ENCODE measurements at regions not wholly inside any gene's neighbourhood (a gene's known extent, or its start where the extent isn't known, plus 50 kb on each side); places are given as distances from the start of the nearest gene placed in this dataset.
"Not testable (repeated sequence)": the region's sequence is repeated elsewhere in the genome, so short reads cannot be mapped to it uniquely, and the experiment has no call there.

GRCh38 chr3:180430896-180431295, 171.1 kb upstream of the TTC14 start:
- Histone ChIP-seq H3K4me3 (ENCODE audit: low read depth in 1 of 2, low read length in 1 of 2) (no peak overlapping the region), H3K27ac (no peak overlapping the region), H3K36me3 (no peaks in the 10 kb centered on the region), H3K9me3 (no peaks in the 10 kb centered on the region), H3K4me1 (ENCODE audit: control insufficient read depth in 1 of 2, insufficient read depth in 1 of 2, low read depth in 1 of 2, low read length in 1 of 2) (no peaks in the 10 kb centered on the region), H3K27me3 (no peaks in the 10 kb centered on the region)
- TF ChIP-seq, protein P1, sequence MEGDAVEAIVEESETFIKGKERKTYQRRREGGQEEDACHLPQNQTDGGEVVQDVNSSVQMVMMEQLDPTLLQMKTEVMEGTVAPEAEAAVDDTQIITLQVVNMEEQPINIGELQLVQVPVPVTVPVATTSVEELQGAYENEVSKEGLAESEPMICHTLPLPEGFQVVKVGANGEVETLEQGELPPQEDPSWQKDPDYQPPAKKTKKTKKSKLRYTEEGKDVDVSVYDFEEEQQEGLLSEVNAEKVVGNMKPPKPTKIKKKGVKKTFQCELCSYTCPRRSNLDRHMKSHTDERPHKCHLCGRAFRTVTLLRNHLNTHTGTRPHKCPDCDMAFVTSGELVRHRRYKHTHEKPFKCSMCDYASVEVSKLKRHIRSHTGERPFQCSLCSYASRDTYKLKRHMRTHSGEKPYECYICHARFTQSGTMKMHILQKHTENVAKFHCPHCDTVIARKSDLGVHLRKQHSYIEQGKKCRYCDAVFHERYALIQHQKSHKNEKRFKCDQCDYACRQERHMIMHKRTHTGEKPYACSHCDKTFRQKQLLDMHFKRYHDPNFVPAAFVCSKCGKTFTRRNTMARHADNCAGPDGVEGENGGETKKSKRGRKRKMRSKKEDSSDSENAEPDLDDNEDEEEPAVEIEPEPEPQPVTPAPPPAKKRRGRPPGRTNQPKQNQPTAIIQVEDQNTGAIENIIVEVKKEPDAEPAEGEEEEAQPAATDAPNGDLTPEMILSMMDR (IDR thresholded peaks at IDR 0.05): no peak

DNA sequence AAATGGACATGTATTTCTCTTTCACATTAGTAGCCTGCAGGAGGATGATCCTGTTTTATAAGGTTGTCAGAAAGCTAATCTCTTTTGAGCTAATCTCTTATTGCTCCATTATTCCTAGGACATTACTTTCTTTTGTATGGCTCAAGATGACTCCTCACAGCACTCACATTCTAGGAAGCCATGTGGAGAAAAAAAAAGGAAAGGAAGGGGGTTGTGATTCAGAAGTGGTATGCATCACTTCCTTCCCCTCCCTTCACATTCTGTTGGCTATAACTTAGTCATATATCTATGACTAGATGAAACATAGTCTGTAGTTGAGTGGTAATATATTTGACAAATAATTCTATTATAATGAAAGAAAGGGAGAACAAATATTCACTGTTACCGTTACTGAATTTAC, 168.8 kb upstream of the TTC14 start:
- Histone ChIP-seq H3K27me3 (no peaks in the 10 kb centered on the region), H3K9me3 (no peaks in the 10 kb centered on the region), H3K36me3 (no peaks in the 10 kb centered on the region), H3K27ac (no peak overlapping the region), H3K4me1 (ENCODE audit: control insufficient read depth in 1 of 2, insufficient read depth in 1 of 2, low read depth in 1 of 2, low read length in 1 of 2) (no peaks in the 10 kb centered on the region), H3K4me3 (ENCODE audit: low read depth in 1 of 2, low read length in 1 of 2) (no peak overlapping the region)
- TF ChIP-seq, protein P1 (IDR thresholded peaks at IDR 0.05): no peak

DNA sequence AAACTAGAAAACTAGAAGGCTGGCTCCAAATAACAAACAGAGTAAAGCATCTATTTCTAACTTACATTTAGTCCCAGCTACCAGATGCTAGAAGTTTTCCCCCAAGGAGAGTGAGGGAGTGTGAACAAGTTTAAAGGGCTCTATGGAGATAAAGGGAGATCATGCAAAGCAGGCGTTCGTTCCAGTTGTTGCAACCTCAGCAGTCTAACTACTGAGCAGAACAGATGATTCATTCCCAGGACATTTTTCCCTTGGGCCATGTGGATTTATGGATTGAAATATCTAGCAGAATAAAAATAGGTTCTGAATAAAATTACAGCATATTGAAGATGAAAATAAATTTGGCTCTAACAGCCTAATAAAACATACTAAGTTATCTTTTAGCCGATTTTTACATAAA, 154.8 kb upstream of the TTC14 start:
- no peaks in the 10 kb centered on the region for H3K36me3 ChIP-seq
- H3K4me1 ChIP-seq (ENCODE audit: control insufficient read depth in 1 of 2, insufficient read depth in 1 of 2, low read depth in 1 of 2, low read length in 1 of 2): no peaks in the 10 kb centered on the region
- no peak overlapping the region for H3K27ac ChIP-seq
- TF ChIP-seq, protein P1 (IDR thresholded peaks at IDR 0.05): no peak
- H3K4me3 ChIP-seq (ENCODE audit: low read depth in 1 of 2, low read length in 1 of 2): no peak overlapping the region
- no peaks in the 10 kb centered on the region for H3K27me3 ChIP-seq
- no peaks in the 10 kb centered on the region for H3K9me3 ChIP-seq

DNA sequence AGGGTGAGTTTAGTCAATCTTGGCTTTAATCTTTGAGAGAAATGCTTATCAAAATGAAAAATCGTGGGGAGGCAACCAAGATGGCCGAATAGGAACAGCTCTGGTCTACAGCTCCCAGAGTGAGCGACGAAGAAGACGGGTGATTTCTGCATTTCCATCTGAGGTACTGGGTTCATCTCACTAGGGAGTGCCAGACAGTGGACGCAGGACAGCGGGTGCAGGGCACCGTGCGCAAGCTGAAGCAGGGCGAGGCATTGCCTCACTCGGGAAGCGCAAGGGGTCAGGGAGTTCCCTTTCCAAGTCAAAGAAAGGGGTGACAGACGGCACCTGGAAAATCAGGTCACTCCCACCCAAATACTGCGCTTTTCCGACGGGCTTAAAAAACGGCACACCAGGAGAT, 153.6 kb upstream of the TTC14 start:
- not testable (repeated sequence) for H3K4me1 ChIP-seq (ENCODE audit: control insufficient read depth in 1 of 2, insufficient read depth in 1 of 2, low read depth in 1 of 2, low read length in 1 of 2); H3K36me3 ChIP-seq; H3K27ac ChIP-seq; H3K4me3 ChIP-seq (ENCODE audit: low read depth in 1 of 2, low read length in 1 of 2); H3K9me3 ChIP-seq; H3K27me3 ChIP-seq

DNA sequence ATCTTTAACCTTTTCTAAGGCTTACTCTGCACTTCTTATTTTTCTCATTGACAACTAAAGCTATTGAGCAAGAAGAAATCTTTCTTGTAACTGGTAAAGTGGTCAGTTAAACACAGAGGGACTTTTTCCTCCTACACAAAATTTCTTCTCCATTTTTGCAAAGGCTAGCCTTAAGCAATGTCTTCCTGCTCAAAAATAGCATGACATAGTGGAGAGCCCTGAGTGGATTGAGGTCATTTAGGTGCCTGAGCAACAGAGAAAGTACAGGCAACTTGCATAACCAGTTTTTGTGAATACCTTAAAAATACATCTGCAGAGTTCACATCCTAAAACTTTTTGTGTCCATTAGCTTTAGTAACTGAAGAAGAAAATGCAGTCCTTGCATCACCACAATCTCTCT, 144.7 kb upstream of the TTC14 start:
- no peaks in the 10 kb centered on the region for H3K36me3 ChIP-seq
- H3K27me3 ChIP-seq: no peaks in the 10 kb centered on the region
- H3K9me3 ChIP-seq: no peaks in the 10 kb centered on the region
- H3K27ac ChIP-seq: no peak overlapping the region
- TF ChIP-seq, protein P1 (IDR thresholded peaks at IDR 0.05): no peak
- H3K4me1 ChIP-seq (ENCODE audit: control insufficient read depth in 1 of 2, insufficient read depth in 1 of 2, low read depth in 1 of 2, low read length in 1 of 2): no peaks in the 10 kb centered on the region
- no peak overlapping the region for H3K4me3 ChIP-seq (ENCODE audit: low read depth in 1 of 2, low read length in 1 of 2)

DNA sequence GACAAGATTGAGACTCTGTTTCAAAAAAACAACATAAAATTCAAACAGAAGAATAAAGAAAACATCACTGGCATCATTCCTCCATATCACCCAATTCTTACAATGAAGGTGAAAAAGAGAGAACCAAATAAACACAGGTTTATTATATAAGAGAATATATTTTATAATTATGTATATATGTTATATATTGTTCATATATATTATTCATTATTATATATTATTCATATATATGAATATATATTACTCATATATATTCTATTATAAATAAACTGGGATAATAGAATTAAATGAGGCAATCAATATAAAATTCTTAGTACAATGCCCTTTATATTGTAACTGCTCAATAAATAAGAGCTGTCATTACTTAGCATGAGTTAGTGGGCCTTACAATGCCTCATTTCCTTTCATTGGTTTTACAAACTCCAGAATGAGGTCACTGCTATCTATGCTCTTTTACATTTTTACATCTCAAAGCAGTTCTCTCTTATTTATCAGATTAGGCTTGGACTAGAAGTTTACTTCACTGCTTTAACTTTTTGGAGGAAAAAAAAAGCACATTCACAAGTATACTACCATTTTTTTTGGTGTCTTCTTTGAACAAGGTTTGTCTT, 135.5 kb upstream of the TTC14 start:
- Histone ChIP-seq H3K4me3 (ENCODE audit: low read depth in 1 of 2, low read length in 1 of 2) (no peak overlapping the region), H3K27ac (no peak overlapping the region), H3K36me3 (no peaks in the 10 kb centered on the region), H3K27me3 (no peaks in the 10 kb centered on the region), H3K4me1 (ENCODE audit: control insufficient read depth in 1 of 2, insufficient read depth in 1 of 2, low read depth in 1 of 2, low read length in 1 of 2) (no peaks in the 10 kb centered on the region), H3K9me3 (no peaks in the 10 kb centered on the region)
- TF ChIP-seq, protein P1 (IDR thresholded peaks at IDR 0.05): no peak

All from neutrophil (primary cell).